HG03196 (cell line): ENCODE measurements at regions not wholly inside any gene's neighbourhood (a gene's known extent, or its start where the extent isn't known, plus 50 kb on each side); places are given as distances from the start of the nearest gene placed in this dataset.
"Not testable (repeated sequence)": the region's sequence is repeated elsewhere in the genome, so short reads cannot be mapped to it uniquely, and the experiment has no call there.

Source experiments
- ATAC-seq: cut with Tn5 transposase; IDR thresholded peaks from one replicate; pipeline ENCODE4 v1.9.1; 2021; ENCODE audit not compliant: unreplicated experiment

DNA sequence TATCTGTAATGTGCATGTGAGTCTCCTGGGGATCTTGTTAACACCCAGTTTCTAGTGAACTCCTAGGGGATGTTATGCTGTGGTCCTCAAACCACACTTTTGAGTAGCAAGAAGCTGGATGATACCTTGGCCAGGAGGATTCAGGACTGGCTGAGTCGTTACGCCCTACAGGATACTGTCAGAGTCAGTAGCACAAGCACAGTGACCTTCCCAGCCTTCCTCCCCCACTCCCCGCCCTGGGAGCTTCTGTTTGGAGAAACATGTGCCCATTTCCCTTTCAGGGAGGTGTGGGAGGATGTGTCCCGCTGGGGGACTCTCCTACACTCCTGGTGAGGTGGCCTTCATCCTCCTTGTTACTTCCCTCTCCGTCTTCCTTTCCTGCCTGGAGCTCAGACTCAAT is 76.4 kb upstream of the TRPM1 start:
- ATAC-seq = no peak

DNA sequence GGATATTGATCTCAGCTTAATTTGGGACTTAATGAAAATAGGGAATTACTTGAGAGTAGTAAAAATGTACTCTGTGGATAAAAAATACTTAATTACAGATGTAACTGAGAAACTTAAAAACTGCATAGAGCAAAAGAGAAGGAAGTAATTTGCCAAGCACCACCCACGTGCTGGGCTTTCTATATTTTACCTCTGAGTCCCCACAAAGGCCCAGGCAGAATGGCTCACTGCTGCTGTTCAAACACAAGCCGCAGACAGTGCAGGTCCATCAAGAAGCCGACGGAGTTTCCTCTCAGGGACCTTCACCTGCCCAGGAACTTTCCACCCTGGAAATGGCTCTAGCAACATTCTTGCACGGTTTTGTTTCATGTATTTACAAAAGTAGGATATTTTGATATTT is 77.2 kb upstream of the TRPM1 start:
- ATAC-seq = no peak

DNA sequence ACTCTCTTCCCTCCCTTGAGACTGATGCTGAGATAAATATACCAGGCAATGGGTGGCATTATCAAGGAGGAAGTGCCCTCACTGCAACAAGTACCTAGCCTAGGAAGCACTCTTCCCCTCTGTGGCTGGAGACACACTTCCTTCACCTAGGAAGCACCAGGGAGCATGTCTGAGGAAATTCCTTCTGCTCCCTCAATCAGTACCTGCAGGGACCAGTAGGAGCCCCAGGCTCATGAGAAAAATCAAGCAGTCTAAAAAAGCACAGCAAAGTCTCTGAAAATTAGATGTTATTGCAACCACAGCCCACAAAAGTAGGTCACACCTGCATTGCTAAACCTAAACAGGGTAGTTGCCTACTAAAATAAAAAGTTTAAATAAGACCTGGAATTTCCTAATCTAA is 78.2 kb upstream of the TRPM1 start:
- ATAC-seq = no peak

DNA sequence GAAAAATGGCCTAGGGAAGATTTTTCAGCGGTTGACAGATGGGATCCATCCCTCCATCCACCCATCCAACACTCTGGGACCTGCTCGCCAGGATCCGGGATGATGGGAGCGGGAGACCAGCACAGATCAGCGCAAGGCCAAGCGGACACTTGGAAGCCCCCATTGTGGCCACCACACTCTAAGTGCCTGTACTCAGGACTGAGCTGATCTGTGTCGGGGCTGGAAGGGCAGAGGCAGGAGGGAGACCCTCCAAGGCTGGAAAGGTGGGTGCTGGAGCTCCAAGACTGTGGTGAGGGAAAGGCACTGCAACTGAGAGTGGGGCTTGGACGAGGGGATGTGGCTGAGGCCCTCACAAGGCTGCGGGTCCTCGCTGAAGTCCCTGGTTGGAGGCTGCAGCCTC is 91.8 kb upstream of the TRPM1 start:
- no peak for ATAC-seq

DNA sequence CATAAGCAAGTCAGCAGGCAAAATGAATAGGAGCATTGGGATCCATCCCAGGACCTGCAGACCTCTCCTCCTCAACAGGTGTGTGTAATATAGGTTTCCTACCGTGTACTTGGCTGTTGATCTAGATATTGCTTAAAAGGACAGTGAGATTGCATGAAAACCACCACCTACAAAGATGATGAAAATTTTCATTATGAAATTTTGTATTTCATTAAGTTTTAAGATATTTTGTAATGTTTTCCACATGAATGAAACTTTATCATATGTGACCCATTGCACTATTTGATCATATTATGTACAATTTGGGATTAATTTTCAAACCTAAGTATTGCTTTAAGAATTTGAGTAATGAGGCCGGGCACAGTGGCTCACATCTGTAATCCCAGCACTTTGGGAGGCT is 94.3 kb upstream of the TRPM1 start:
- ATAC-seq = no peak

DNA sequence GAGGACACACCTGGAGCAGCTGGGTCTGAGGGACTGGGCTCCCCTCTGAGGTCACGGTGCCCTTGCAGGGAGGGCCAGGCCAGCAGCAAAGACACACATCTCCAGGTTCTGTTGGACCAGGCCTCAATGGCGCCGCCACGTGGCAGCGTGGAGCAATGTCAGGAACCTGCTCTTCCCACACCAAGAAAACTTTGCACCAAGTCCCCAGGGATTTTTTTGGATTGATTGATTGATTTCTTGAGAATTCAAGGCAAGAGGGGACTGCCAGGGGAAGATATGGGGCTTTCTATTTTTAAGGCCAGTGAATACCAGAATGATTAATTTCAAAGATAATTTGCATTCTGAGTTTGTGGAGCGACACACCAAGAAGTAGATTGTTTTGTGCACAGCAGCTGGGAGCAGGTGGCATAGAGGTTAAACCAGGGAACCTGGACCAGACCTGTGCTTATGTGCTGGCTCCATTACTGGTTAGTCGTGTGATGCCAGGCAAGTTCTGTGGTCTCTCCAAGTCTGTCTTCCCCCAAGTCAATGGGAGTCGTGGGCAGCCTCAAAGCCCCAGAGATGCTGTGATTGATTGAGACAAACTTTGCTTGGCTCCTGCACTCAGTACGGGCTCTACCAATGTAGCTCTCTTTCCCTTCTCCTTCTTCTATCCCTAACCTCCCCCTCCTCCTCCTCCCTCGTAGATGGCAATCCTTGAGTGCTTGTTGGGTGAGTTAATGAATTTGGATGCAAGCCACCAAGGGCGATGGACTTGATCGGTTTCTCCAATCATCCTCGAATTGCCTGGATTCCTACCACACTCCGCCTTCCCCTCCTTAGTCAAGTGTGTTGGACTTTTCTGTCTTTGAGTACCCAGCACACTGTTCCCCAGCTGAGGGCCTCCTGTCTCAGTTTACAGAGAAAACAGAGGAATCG is 96.2 kb upstream of the TRPM1 start:
- ATAC-seq = no peak

DNA sequence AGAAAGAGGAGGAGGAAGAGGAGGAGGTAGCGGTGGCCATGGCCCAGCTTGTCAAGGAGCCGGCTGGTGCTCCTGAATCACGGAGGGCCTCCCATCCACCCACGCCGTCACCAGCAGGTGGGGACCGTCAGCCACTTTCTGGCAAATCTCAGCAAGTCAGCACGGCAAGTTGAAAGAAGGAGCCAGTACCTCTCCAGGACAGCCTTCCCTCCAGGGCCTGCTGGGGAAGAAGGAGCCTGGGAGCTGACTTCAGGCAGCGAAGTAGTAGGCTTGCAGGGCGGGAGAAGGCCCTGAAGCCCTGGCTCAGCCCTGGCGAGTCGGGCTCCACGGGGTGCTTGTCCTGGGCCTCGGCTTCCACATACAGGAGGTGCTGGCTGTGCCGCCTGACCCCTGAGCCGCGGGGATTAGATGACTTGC is 99.2 kb upstream of the TRPM1 start:
- no peak for ATAC-seq

DNA sequence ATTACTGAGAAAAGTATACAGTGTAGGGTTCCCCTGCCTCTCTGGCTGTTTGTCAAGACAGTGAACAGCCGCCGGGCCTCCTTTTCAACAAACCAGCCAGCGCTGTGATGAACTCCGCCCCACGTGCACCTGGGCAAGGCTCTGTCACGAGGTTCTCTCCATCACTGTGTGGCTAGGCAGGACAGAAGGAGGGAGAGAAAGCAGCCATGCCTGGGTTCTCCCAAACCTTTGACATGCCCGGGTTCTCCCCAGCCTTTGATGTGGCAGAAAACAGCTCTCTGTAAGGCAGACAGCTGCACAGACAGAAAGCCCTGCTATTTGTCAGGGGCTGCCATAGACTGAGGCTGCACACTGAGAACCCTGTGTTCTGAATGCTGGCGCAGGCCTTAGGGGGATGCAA is 101.4 kb upstream of the TRPM1 start:
- no peak for ATAC-seq

DNA sequence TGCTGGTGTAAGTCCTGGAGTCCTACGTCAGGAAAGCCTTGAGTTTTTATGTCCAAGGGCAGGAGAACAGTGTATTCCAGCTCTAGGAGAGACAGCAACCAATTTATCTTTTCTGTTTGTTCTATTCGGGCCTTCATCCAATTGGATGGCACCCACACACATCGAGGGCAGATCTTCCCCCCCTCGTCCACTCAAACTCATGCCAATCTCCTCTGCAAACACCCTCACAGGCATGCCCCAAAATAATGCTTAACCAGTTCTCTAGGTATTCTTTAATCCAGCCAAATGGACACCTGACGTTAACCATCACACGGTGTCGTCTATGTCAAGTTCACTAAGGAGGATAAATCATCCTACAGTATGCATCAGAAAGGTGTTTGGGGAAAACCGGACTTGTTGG is 102.5 kb upstream of the TRPM1 start:
- ATAC-seq = no peak

DNA sequence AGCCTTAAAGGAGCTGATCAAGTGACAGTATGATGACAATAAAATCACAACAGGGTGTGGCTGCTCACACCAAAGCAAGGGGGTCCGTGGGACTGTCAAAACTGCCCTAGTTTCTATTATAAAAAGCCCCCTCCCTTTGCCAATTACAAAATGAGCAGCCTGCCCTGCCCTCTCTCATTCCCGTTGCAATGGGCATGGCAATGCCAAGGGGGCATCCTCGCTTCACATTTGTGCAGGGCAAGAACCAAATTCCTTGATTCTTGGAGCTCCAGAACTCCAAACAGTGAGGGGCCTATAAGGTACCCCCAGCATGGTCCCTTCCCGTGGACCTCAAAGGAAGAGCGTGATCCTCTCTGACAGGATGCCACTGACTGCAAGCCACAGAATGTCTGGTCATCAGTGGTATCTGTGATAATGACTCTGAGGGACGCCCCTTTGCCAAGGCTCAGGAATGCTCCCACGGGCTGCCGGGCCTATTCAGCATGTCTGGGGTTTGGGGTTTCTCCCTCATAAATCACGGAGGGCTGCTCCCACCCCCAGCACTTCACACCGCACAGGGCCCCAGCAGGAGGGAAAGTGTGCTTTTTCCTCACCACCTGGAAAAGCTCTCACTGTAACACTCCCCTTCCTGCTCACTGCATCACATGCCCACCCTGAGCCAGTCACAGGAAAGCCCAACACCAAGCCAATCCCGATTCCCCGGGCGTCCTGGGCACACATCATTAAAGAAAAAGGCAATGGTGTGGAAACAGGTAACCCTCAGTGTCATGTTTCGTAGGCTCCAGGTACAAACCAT is 105.1 kb upstream of the TRPM1 start:
- no peak for ATAC-seq

DNA sequence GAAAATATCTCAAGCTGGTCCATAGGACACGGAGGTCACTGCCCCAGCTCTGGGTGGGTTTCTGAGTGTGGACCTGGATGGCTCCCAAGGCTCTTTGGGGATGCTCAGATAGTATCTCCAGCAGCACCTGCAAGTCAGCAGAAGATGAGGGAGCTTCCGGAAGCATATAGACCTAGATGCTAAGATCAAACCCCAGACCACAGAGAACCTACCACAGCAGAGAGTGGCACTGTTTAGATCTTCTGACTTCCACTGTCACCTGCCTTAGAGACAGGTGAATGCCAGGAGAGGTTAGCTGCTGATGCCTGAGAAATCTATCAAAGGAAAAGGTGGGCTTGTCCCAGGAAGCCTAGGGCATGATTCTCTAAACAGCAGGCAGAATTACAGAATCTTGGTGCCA is 105.7 kb upstream of the TRPM1 start:
- no peak for ATAC-seq

DNA sequence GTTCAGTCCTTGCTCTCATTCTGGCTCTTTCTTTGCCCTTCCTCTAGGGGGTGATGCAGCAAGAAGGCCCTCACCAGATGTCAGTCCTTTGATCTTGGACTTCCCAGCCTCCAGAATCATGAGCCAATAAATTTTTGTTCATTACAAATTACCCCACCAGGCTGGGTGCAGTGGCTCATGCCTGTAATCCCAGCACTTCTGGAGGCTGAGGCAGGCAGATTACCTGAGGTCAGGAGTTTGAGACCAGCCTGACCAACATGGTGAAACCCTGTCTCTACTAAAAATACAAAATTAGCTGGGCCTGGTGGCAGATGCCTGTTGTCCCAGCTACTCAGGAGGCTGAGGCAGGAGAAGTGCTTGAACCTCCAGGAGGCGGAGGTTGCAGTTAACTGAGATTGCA is 106.3 kb upstream of the TRPM1 start:
- ATAC-seq = not testable (repeated sequence)

DNA sequence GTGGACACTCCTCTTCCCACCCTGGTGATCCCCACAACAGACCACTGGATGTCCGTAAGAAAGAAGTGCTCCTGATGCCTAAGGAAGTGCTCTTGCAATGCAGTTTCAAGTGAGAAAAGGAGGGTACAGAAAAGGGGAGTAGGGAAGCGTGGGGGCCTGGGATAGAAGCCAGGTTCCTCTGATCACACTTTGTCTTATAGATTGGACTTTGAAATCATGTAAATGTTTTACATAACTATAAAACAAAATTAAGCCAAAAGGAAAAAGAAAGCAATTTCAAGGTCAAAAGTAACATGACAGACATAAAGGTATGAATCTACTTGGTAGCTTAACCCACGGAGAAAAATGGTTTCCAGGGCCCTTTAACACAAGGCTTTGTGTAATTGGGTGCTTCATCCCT is 107.3 kb upstream of the TRPM1 start:
- no peak for ATAC-seq

DNA sequence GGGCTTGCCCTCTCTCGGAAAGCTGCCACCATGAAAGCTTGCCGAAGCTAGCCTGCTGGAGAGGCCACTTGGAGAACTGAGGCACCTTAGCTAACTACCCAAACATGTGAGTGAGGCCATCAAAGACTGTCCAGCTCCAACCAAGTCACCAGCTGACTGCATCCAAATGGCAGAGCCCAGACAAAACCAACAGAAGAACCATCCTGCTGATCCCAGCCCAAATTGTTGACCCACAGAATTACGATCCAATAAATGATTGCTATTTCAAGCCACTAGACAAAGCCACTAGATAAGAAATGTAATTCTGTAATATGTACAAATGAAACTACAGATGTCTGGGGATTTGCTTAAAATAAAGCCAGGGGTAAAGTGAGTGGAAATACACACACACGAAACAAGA is 109.8 kb upstream of the TRPM1 start:
- no peak for ATAC-seq

DNA sequence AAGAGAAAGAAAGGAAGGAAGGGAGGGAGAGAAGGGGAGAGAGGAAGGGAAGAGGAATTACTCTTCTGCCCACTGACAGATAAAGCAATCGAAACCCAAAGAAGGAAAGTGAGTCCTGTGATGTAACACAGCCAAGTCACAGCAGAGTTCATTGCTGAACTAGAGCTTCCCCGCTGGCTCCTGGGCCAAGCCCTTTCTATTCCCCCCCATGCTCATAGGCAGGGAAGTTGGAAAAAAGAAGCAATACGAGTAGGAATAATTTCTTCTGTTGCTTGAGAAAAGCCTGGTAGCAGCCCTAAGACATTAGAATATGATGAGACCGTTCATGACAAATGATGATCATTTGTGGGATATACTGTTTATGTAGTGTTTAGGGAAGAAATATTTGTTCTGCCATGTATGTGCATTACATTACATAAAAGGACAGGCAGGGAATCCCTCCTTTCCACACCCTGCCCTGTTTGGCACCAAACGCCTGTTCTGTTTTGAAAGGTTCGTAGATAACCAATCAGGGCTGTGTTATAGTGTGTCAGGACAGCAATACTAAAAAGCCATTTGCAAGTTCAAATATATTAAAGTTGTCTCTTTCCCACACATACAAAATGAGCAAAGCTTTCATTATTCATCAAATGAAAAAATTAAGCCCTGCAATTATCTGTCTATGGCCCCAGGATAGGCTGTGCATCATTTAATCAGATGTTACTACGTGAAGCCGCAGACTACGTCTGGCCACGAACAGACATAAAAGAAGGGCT is 111.0 kb upstream of the TRPM1 start:
- ATAC-seq = no peak

DNA sequence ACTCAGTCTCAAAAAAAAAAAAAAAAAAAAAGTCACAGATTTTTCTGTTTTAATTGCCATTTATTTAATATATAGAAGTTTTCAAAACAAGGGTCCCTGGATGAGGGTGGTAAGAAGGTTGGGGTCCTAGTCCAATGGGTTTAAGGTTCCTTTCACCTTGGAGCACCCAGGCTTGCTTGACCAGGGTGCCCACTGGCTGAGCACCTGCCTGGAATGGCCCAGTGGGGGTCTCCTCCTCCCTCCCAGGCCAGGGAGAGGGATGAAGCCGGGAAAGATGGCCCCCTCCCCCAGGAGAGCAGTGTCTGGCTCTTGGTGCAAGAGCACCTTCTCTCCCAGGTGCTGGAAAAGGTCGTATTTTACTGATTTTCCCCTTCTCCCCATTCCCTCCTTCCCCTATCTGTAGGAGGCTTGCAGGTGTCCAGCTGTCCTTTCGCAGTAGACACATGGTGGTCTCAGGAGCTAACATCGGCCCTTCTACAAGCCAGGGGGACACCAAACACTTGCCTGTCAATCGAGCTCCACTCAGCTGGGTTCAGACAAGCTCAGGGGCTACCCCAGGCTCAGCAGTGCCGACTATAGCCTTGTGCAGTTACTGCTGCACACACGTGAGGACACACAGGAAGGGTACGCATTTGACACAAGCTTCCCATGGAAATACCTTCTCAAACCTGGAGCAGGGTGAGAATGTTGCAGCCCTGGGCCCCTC is 112.3 kb upstream of the KLF13 start:
- ATAC-seq = no peak

DNA sequence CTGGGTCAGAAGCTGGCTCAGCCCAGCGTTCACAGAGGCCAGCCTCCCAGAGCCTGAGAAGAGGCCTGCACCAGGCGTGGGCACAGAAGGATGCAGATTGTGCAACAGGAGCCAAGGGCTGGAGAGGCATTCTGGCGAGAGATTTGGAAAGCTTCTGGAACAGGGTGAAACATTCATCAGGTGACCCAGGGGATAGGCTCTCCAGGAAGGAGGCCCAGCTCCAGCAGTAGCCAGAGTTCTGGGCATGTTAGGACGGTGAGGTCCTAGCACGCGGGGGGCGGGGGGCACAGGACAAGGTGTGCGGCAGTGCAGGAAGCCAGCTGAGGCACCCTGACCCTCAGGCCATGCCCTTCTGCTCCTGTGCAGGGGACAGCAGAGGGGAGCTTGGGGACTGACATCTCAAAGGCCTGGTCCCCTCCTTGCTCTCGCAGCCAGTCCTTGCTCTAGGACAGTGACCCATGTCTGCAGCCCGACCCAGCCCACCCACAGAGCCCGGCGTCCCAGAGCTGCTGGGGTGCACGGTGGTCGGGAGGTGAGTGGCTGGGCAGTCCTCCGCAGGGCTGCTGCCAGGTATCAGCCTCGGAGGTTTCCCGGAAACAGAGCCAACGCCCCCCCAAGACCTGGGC is 111.7 kb upstream of the KLF13 start:
- ATAC-seq = no peak

DNA sequence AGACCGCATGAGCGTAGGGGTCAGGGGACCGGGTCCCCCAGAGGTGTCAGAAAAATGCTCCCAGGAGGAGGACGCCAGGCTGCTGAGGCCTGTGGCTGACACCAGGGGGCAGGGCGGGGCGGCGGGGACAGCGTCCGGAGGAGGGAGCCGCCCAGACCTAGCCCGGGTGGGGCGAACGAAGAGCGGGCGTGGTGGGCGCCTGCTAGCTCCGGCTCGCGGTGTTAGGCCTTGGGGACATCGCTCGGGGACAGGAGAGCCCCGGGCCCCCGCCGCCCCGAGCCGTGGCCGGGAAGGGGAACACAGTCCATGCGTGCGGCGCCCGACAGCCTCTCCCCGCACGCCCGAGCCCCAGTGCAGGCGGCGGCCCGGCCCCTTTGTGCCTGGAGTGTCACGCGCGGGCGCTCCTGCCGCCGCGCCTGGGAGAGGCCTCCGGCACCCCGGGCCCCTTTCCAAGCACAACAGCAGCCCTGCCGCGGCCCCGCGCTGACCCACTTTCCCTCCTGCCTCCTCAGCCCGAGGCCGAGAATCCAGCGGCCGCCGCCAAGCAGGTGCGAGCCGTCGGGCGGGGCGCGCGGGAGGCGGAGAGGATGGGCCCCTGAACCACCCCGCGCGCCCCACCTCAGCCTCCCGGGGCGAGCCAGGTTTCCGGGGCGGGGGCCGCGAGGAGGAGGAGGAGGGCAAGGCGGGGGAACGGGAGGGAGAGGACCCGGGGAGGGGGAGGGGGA is 111.0 kb upstream of the KLF13 start:
- ATAC-seq = peak; percentile 68

DNA sequence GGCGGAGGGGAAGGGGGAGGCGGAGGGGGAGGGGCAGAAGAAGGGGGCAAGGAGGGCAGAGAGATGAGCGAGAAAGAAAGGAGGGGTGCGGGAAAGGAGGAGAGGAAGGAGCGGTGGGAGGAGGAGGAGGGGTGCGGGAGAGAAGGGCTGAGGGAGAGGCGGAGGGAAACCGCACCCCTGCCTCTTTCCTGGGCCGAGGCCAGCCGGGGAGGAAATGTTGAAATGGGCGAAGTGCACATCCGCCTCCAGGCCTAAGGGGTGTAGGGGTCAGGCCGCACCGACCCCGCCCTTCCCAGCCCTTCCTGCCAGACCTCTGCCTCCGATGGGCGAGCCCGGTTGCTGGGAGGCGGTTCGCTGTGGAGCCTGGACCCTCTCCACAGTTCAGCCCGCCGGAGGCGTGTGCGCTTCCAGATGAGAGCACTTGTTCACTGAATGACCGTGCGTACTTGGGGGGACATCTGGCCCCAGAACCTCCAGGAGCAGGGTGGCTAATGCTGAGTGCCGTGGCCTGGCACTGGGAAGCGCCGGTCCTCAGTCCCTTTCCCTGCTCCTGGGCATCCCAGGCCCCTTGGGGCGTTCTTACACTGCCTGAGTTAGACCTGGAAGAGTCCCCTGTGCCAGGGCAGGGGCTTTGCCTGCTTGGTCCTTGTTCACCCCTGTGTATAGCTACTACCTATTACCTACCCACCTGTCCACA is 110.3 kb upstream of the KLF13 start:
- peak; percentile 53 for ATAC-seq
